ENCODE measurements at regions not wholly inside any gene's neighbourhood (a gene's known extent, or its start where the extent isn't known, plus 50 kb on each side); places are given as distances from the start of the nearest gene placed in this dataset.

- TF ChIP-seq CTCF (IDR thresholded peaks at IDR 0.05), result no peak
- TF ChIP-seq POLR2AphosphoS5 (IDR thresholded peaks at IDR 0.05; ENCODE audit: low read depth, low read length), result no peak
- TF ChIP-seq EP300 (IDR thresholded peaks at IDR 0.05; ENCODE audit: borderline replicate concordance in 1 of 2, low read depth in 1 of 2, low read length in 1 of 2), result no peak
- TF ChIP-seq JUND (IDR thresholded peaks at IDR 0.05), result no peak
- TF ChIP-seq USF1 (IDR thresholded peaks at IDR 0.05; ENCODE audit: borderline replicate concordance, low read depth), result no peak
- TF ChIP-seq RAD21 (IDR thresholded peaks at IDR 0.05; ENCODE audit: low read length), result no peak
- no peak for TF ChIP-seq MAX (IDR thresholded peaks at IDR 0.05; ENCODE audit: low read depth)
- no peak for TF ChIP-seq SIN3A (IDR thresholded peaks at IDR 0.05; ENCODE audit: borderline replicate concordance, low read depth, low read length)
- TF ChIP-seq RXRA (IDR thresholded peaks at IDR 0.05; ENCODE audit: borderline replicate concordance, low read depth), result no peak
Measured at GRCh38 chr3:88988906-88989305, 118.5 kb upstream of the EPHA3 start.
